Natural killer cell (primary cell): ENCODE measurements at regions not wholly inside any gene's neighbourhood (a gene's known extent, or its start where the extent isn't known, plus 50 kb on each side); places are given as distances from the start of the nearest gene placed in this dataset.

ENCODE experiments used
- ATAC-seq, 3 donors: fragments of 150-1000 bp in 2 of 3; fragments of 200-7000 bp in 1 of 3; cut with Tn5 transposase; 1 replicate in 1 of 3; 2 replicates in 2 of 3; pipeline ENCODE4 v1.10.0; 2021; ENCODE audit warnings: mild to moderate bottlenecking in 2 of 3, moderate library complexity in 2 of 3
- DNase-seq, 2 donors: peaks; one replicate each; pipeline versions ENCODE4 v3.0.0 to v3.0.0-alpha.2; 2013 to 2021; ENCODE audit warnings: mixed read lengths in 1 of 2
- H3K27ac ChIP-seq: one replicate; pipeline ENCODE4 v1.5.1; 2013; ENCODE audit warnings: mild to moderate bottlenecking, low read length
- H3K27me3 ChIP-seq: one replicate; pipeline ENCODE4 v1.6.1; 2013; ENCODE audit warnings: low read length; ENCODE audit not compliant: control insufficient read depth, insufficient read depth
- H3K36me3 ChIP-seq: one replicate; pipeline ENCODE4 v1.6.1; 2013; ENCODE audit warnings: low read length; ENCODE audit not compliant: control insufficient read depth, insufficient read depth
- H3K4me1 ChIP-seq: one replicate; pipeline ENCODE4 v1.6.1; 2013; ENCODE audit warnings: low read length; ENCODE audit not compliant: control insufficient read depth, insufficient read depth
- H3K4me3 ChIP-seq: one replicate; pipeline ENCODE4 v1.5.1; 2013; ENCODE audit warnings: low read length
- H3K9me3 ChIP-seq: one replicate; pipeline ENCODE4 v1.6.1; 2013; ENCODE audit warnings: low read length; ENCODE audit not compliant: control insufficient read depth, insufficient read depth
- H3K27ac Mint-ChIP-seq, 2 donors: one replicate each; pipeline ENCODE4 v1.8.0; 2022; ENCODE audit warnings: mild to moderate bottlenecking in 2 of 2, mixed read lengths in 2 of 2, moderate library complexity in 1 of 2
- H3K27me3 Mint-ChIP-seq, 2 donors: one replicate each; pipeline ENCODE4 v1.8.0; 2022; ENCODE audit warnings: low read depth in 2 of 2, mixed read lengths in 2 of 2
- H3K36me3 Mint-ChIP-seq: one replicate; pipeline ENCODE4 v1.8.0; 2022; ENCODE audit warnings: mixed read lengths
- H3K4me1 Mint-ChIP-seq, 2 donors: one replicate each; pipeline ENCODE4 v1.8.0; 2022; ENCODE audit warnings: mixed read lengths in 2 of 2
- H3K4me3 Mint-ChIP-seq: one replicate; pipeline ENCODE4 v1.8.0; 2022; ENCODE audit warnings: mild to moderate bottlenecking, moderate library complexity, mixed read lengths
- H3K9me3 Mint-ChIP-seq, 2 donors: one replicate each; pipeline ENCODE4 v1.8.0; 2022; ENCODE audit warnings: mixed read lengths in 2 of 2
- CTCF ChIP-seq: fragments of 200-600 bp; IDR thresholded peaks from one replicate; pipeline ENCODE4 v1.8.0; 2022; ENCODE audit warnings: antibody characterized with exemption
- WGBS: methylation state at CpG from one replicate; pipeline ENCODE4 v1.1.7; 2013; ENCODE audit warnings: missing lambda C conversion rate; ENCODE audit not compliant: insufficient coverage; 5-methylcytosine and 5-hydroxymethylcytosine counted together
- intact Hi-C: fragments of 100-400 bp; cut with micrococcal nuclease; formaldehyde crosslinking; loops from one replicate; pipeline ENCODE4 v1.14.2; 2022

GRCh38 chr1:58204284-58204683, 342.2 kb downstream of the OMA1 start:
- H3K27me3 Mint-ChIP-seq: peaks cover 0 to 5% of the 10 kb centered on the region in 2 donors
- ATAC-seq: no peak
- no peaks in the 10 kb centered on the region for H3K9me3 Mint-ChIP-seq

DNA sequence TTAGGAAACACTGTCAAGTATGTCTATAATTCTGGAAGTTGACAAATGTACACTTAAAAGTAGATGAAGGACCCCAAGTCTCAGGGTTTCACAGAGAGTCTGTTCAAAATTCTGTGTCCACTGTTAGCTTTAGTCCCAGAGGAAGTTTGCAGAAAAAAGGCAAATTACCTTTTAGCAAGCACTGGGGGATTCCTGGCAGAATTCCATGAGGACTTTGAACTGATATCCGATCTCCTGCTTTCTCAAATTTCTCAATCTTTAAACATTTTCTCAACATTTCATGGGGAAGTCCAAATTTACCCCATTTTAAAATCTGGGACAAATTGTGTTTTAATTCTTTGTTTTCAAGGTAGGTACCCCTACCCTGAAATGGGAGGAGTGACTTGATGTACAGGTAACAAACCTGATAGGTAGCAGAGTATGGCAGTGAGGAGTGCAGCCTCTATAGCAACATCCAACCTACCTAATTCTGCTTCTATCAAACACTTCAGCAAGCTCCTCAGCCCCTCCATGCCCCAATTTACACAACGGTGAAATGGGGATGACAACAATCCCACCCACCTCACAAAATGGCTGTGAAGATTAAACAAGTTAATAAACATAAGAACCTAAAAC, 344.9 kb downstream of the OMA1 start:
- H3K36me3 Mint-ChIP-seq: no peaks in the 10 kb centered on the region
- DNase-seq (no peak), ATAC-seq (no peak)
- no peaks in the 10 kb centered on the region for H3K9me3 Mint-ChIP-seq
- intact Hi-C loops: no loop called here
- Histone ChIP-seq H3K4me3 (no peak overlapping the region), H3K9me3 (no peaks in the 10 kb centered on the region), H3K27me3 (no peaks in the 10 kb centered on the region), H3K27ac (no peak overlapping the region), H3K36me3 (no peaks in the 10 kb centered on the region), H3K4me1 (no peaks in the 10 kb centered on the region)
- TF ChIP-seq CTCF: no peak
- no peaks in the 10 kb centered on the region for H3K4me1 Mint-ChIP-seq
- H3K4me3 Mint-ChIP-seq: no peak overlapping the region
- H3K27me3 Mint-ChIP-seq: peaks cover 5 to 9% of the 10 kb centered on the region in 2 donors
- no peak overlapping the region for H3K27ac Mint-ChIP-seq
- 93% methylated on average over 2 of the region's 2 CpGs for WGBS

More at GRCh38 chr1:58204284-58204683, 342.2 kb downstream of the OMA1 start:
- intact Hi-C loops: no loop called here
- Mint-ChIP-seq H3K4me1 (no peaks in the 10 kb centered on the region), H3K36me3 (no peaks in the 10 kb centered on the region), H3K4me3 (no peak overlapping the region), H3K27ac (no peak overlapping the region)
- no peak overlapping the region for H3K4me3 ChIP-seq
- H3K9me3 ChIP-seq: no peaks in the 10 kb centered on the region
- WGBS: 88% methylated on average over 3 of the region's 3 CpGs
- TF ChIP-seq CTCF: no peak
- no peaks in the 10 kb centered on the region for H3K27me3 ChIP-seq
- DNase-seq: no peak
- H3K4me1 ChIP-seq: no peaks in the 10 kb centered on the region
- H3K27ac ChIP-seq: no peak overlapping the region
- no peaks in the 10 kb centered on the region for H3K36me3 ChIP-seq

DNA sequence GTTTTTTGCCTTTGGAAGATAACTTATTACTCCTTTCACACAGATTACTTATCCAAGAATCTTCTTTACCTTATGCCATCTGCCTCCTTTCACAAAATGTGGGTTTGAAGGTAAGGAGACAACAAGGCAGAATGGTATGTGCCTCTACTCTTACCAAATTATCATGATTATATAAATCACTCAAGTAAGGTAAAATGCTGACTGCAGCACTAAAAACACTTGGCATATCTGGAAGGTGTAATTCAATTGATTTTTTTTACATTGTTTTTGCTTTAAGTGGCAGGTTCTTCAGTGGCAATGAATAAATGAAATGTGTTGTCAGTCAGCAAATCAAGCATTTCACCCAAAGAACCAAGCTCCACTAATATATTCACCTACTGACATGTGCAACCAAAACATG, 346.1 kb downstream of the OMA1 start:
- TF ChIP-seq CTCF: no peak
- H3K9me3 Mint-ChIP-seq: no peaks in the 10 kb centered on the region
- no peaks in the 10 kb centered on the region for H3K36me3 Mint-ChIP-seq
- H3K27me3 Mint-ChIP-seq: peaks cover 5 to 19% of the 10 kb centered on the region in 2 donors
- no peaks in the 10 kb centered on the region for H3K36me3 ChIP-seq
- no peaks in the 10 kb centered on the region for H3K27me3 ChIP-seq
- DNase-seq: no peak
- H3K4me1 ChIP-seq: no peaks in the 10 kb centered on the region
- H3K27ac Mint-ChIP-seq: no peak overlapping the region
- H3K27ac ChIP-seq: no peak overlapping the region
- ATAC-seq: no peak
- intact Hi-C loops: no loop called here
- H3K9me3 ChIP-seq: no peaks in the 10 kb centered on the region
- H3K4me3 Mint-ChIP-seq: no peak overlapping the region
- no peak overlapping the region for H3K4me3 ChIP-seq
- H3K4me1 Mint-ChIP-seq: no peaks in the 10 kb centered on the region

GRCh38 chr1:58197811-58198210, 348.7 kb downstream of the OMA1 start:
- ATAC-seq (no peak), DNase-seq (no peak)
- no peak overlapping the region for H3K27ac ChIP-seq
- no peaks in the 10 kb centered on the region for H3K27me3 ChIP-seq
- intact Hi-C loops: no loop called here
- Mint-ChIP-seq H3K36me3 (no peaks in the 10 kb centered on the region), H3K27me3 (peaks cover 5 to 19% of the 10 kb centered on the region in 2 donors), H3K9me3 (no peaks in the 10 kb centered on the region), H3K4me3 (no peak overlapping the region), H3K27ac (no peak overlapping the region), H3K4me1 (no peaks in the 10 kb centered on the region)
- TF ChIP-seq CTCF: no peak
- H3K4me1 ChIP-seq: no peaks in the 10 kb centered on the region
- H3K9me3 ChIP-seq: no peaks in the 10 kb centered on the region
- H3K4me3 ChIP-seq: no peak overlapping the region
- no peaks in the 10 kb centered on the region for H3K36me3 ChIP-seq
- WGBS: 87% methylated on average over 1 of the region's 1 CpG
